ENCODE measurements at regions not wholly inside any gene's neighbourhood (a gene's known extent, or its start where the extent isn't known, plus 50 kb on each side); places are given as distances from the start of the nearest gene placed in this dataset.

- no peak for DNase-seq (ENCODE audit: low read depth)
- TF ChIP-seq CTCF (IDR thresholded peaks at IDR 0.05; ENCODE audit: control insufficient read depth, extremely low read depth, insufficient read depth), result no peak
- no peak overlapping the region for H3K4me3 ChIP-seq (ENCODE audit: low read depth, low read length)
Measured at GRCh38 chr13:58547419-58547818, 915.9 kb downstream of the PCDH17 start.

GRCh38 chr13:58566176-58566575 is 934.6 kb downstream of the PCDH17 start:
- no peak overlapping the region for H3K4me3 ChIP-seq (ENCODE audit: low read depth, low read length)
- DNase-seq (ENCODE audit: low read depth), result no peak
- no peak for TF ChIP-seq CTCF (IDR thresholded peaks at IDR 0.05; ENCODE audit: control insufficient read depth, extremely low read depth, insufficient read depth)

GRCh38 chr13:58573743-58574142 is 942.2 kb downstream of the PCDH17 start:
- DNase-seq (ENCODE audit: low read depth), result no peak
- TF ChIP-seq CTCF (IDR thresholded peaks at IDR 0.05; ENCODE audit: control insufficient read depth, extremely low read depth, insufficient read depth), result no peak
- H3K4me3 ChIP-seq (ENCODE audit: low read depth, low read length), result no peak overlapping the region

- no peak for TF ChIP-seq CTCF (IDR thresholded peaks at IDR 0.05; ENCODE audit: control insufficient read depth, extremely low read depth, insufficient read depth)
- no peak overlapping the region for H3K4me3 ChIP-seq (ENCODE audit: low read depth, low read length)
- DNase-seq (ENCODE audit: low read depth), result no peak
Measured at GRCh38 chr13:58574791-58575190, 943.2 kb downstream of the PCDH17 start.

DNA sequence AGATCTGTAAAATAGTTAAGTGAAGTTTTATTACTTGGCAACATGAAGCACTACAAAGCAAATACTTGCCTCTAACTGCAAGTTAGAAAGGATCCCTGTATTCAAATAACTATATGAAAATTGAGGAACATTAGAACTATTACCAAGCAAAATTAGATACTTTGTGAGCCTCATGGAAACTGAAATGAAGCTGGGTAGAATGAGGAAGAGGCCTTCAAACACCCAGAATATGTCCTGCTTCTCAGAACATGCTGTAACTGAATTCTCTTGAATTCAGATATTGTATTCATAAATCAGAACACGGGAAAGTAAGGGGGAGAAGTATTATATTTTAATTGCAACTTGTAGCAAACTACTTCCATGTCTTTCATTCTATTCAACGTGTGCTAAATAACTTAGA is 947.9 kb downstream of the PCDH17 start:
- no peak for TF ChIP-seq CTCF (IDR thresholded peaks at IDR 0.05; ENCODE audit: control insufficient read depth, extremely low read depth, insufficient read depth)
- DNase-seq (ENCODE audit: low read depth), result no peak
- H3K4me3 ChIP-seq (ENCODE audit: low read depth, low read length), result no peak overlapping the region

GRCh38 chr13:58583966-58584365 is 952.4 kb downstream of the PCDH17 start:
- DNase-seq (ENCODE audit: low read depth), result no peak
- no peak overlapping the region for H3K4me3 ChIP-seq (ENCODE audit: low read depth, low read length)
- no peak for TF ChIP-seq CTCF (IDR thresholded peaks at IDR 0.05; ENCODE audit: control insufficient read depth, extremely low read depth, insufficient read depth)

DNA sequence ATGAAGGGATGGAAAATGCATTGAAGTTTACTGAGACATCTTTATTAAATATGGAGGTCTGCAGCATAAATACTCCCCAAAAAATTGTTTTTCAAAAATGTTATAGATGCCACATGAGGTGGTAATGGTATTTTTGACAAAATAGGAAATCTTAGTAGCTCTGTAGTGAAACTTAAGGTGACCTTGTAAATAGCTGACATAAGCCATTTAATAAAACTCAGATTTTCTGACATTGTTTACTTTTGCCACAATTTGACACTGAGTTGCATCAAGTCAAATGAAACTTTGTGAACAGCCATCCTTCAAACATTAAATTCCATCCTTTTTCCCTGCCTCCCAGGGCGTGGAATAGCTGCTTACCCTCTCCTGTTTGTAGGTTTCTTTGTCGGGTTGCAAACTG is 953.1 kb downstream of the PCDH17 start:
- DNase-seq (ENCODE audit: low read depth), result no peak
- H3K4me3 ChIP-seq (ENCODE audit: low read depth, low read length), result no peak overlapping the region
- TF ChIP-seq CTCF (IDR thresholded peaks at IDR 0.05; ENCODE audit: control insufficient read depth, extremely low read depth, insufficient read depth), result no peak

Data from LNCaP clone FGC (cell line).